ENCODE measurements at regions not wholly inside any gene's neighbourhood (a gene's known extent, or its start where the extent isn't known, plus 50 kb on each side); places are given as distances from the start of the nearest gene placed in this dataset.

DNA sequence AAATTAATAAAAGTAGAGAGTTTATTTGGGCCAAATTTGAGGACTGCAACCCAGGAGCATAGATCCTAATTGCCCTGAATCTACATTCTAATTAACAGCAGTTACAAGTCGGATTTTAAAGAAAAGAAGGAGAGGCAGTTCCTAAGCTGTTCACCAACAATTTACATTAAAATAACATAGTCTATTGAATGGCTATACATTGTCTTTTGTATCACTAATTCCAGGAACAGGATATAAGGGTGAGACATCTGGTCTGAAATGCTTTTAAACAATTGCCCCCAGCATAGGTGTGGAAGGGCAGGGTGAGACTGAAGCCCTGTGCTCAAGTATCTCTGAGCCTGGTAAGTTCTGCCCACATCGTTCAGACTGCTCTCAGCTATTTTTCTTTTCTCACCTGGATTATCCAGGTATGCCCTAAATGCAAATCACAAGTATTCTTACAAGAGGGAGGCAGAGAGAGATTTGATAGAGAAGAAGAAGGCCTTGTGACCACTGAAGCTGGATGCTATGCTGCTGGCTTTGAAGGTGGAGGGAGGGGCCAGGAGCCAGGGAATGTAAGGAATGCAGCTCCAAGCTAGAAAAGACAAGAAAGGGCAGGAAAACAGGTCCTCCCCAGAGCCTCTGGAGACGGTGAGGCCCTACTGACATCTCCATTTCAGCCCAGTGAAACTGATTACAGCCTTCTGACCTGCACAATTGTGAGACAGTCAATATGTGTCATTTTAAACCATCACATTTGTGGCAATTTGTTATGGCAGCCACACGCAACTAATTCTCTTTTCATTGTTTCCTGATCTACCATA is 189.4 kb upstream of the ARL4C start:
- TF ChIP-seq, protein P1, sequence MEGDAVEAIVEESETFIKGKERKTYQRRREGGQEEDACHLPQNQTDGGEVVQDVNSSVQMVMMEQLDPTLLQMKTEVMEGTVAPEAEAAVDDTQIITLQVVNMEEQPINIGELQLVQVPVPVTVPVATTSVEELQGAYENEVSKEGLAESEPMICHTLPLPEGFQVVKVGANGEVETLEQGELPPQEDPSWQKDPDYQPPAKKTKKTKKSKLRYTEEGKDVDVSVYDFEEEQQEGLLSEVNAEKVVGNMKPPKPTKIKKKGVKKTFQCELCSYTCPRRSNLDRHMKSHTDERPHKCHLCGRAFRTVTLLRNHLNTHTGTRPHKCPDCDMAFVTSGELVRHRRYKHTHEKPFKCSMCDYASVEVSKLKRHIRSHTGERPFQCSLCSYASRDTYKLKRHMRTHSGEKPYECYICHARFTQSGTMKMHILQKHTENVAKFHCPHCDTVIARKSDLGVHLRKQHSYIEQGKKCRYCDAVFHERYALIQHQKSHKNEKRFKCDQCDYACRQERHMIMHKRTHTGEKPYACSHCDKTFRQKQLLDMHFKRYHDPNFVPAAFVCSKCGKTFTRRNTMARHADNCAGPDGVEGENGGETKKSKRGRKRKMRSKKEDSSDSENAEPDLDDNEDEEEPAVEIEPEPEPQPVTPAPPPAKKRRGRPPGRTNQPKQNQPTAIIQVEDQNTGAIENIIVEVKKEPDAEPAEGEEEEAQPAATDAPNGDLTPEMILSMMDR (conservative IDR thresholded peaks at IDR 0.05): no peak
- no peaks in the 10 kb centered on the region for H3K36me3 Mint-ChIP-seq (ENCODE audit: low read depth)
- peaks cover 4% of the 10 kb centered on the region for H3K9me3 Mint-ChIP-seq
- peaks cover 32% of the 10 kb centered on the region for H3K4me1 Mint-ChIP-seq
- peak overlapping the region; percentile 11 for H3K4me3 Mint-ChIP-seq
- DNase-seq (ENCODE audit: low read depth, low spot score): no peak
- peaks cover 5% of the 10 kb centered on the region for H3K27me3 Mint-ChIP-seq (ENCODE audit: low read depth)
- peak overlapping the region; percentile 19 for H3K27ac Mint-ChIP-seq (ENCODE audit: unreplicated experiment)

DNA sequence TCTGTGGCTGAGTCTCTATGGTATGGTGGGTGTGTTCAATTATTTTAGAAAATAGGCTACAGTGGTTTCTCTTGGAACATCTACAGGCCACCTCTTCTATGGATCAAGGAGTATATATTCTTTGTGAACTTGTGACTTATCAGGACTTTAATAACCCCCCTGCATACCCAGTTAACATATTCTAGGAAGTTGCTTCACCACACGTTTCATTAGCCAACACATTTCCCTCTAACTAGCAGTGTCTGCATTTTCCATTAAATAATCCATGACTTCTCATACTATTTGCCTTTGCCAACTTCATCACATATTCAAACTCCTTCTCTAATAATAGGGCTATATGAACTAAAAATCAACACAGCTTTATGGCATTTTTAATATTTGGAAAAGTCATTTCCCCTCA is 187.6 kb upstream of the ARL4C start:
- H3K4me1 Mint-ChIP-seq: peaks cover 18% of the 10 kb centered on the region
- H3K27me3 Mint-ChIP-seq (ENCODE audit: low read depth): peaks cover 5% of the 10 kb centered on the region
- peaks cover 4% of the 10 kb centered on the region for H3K9me3 Mint-ChIP-seq
- no peaks in the 10 kb centered on the region for H3K36me3 Mint-ChIP-seq (ENCODE audit: low read depth)
- no peak for DNase-seq (ENCODE audit: low read depth, low spot score)
- TF ChIP-seq, protein P1 (conservative IDR thresholded peaks at IDR 0.05): no peak
- H3K4me3 Mint-ChIP-seq: no peak overlapping the region
- H3K27ac Mint-ChIP-seq (ENCODE audit: unreplicated experiment): peak overlapping the region; percentile 1

DNA sequence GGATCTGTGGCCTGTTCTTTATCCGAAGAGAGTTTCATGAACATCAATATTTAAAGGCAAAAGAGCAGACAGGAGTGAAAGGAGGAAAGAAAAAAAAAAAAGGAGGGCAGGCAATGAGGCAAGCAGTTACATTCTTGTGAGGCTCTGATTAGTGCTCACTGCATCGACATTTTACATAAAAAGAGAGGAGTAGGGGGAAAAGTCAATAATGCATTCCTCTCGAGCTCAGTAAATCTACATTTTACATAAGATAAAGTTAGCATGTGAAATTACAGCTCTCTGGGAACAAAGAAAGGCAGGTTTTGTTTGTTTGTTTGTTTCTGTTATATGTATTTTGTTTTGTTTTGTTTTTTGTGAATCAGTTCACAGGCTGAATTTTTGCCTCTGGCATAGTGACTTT is 187.1 kb upstream of the ARL4C start:
- peak overlapping the region; percentile 1 for H3K27ac Mint-ChIP-seq (ENCODE audit: unreplicated experiment)
- peaks cover 16% of the 10 kb centered on the region for H3K4me1 Mint-ChIP-seq
- TF ChIP-seq, protein P1 (conservative IDR thresholded peaks at IDR 0.05): no peak
- peaks cover 5% of the 10 kb centered on the region for H3K27me3 Mint-ChIP-seq (ENCODE audit: low read depth)
- H3K9me3 Mint-ChIP-seq: peaks cover 4% of the 10 kb centered on the region
- no peaks in the 10 kb centered on the region for H3K36me3 Mint-ChIP-seq (ENCODE audit: low read depth)
- no peak overlapping the region for H3K4me3 Mint-ChIP-seq
- DNase-seq (ENCODE audit: low read depth, low spot score): no peak

DNA sequence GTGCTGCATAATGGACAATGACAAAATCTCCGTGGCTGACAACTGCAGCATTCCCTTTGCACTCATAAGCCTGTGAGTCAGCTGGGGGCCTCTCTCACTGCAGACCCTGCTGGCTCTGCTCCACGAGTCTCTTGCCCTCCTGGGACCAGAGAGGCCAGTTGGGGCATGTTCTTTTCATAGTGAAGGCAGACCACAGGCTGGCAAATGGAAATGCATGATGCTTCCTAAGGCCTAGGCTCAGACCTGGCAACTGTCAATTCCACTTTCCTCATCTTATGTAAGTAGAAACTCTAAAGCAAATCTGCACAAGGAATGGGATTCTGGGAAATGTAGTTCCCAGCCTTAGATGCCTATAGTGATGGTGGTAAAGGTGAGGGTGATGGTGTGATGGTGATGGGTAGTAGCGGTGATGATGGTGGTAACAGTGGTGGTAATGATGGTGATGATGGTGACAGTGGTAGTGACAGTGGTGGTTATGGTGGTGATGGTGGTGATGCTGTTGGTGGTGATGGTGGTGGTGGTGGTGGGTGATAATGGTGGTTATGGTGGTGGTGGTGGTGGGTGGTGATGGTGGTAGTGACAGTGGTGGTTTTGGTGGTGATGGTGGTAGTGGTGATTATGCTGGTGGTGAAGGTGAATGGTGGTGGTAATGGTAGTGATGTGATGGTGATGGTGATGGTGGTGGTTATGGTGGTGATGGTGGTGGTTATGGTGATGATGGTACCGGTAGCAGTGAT is 185.8 kb upstream of the ARL4C start:
- Mint-ChIP-seq H3K27ac (ENCODE audit: unreplicated experiment) (no peak overlapping the region), H3K4me1 (peaks cover 20% of the 10 kb centered on the region), H3K27me3 (ENCODE audit: low read depth) (peaks cover 7% of the 10 kb centered on the region), H3K4me3 (peak overlapping the region; percentile 22), H3K9me3 (peaks cover 4% of the 10 kb centered on the region), H3K36me3 (ENCODE audit: low read depth) (no peaks in the 10 kb centered on the region)
- TF ChIP-seq, protein P1 (conservative IDR thresholded peaks at IDR 0.05): no peak
- no peak for DNase-seq (ENCODE audit: low read depth, low spot score)

DNA sequence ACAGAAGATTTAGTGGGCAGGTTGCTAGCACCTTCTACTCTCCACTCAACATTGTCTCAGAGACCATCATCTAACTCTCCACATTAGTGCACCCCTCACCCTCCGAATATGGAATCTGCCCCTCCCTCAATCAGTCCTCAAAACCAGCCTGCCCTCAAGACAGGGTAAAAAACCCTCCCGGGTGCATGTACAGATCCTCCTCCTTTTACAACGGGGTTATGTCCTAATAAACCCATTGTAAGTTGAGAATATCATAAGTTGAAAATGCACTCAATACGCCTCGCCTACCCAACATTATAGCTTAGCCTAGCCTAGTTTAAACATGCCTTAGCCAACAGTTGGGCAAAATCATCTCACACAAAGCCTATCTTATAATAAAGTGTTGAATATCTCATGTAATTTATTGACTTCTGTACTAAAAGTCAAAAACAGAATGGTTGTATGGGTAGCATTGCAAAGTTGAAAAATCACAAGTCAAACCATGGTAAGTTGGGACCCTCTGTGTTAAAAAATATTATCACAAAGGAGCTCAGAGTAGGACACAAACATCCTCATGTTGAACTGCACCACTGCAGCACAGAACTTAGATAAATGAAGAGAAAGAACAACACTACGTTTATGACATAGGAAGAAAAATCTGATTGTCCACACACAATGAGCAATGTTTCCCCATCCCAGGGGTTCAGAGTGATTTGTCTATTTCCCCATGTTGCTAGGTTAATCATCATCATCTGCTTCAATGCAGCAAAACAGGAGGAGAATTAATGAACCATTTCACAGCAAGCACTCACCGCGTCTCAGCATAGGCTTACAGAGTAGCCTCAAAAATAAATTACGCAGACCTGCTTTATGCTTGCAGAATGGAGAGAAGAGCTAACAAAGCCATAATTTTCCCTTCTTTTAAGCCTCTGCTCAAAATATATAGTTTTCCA is 184.1 kb upstream of the ARL4C start:
- Mint-ChIP-seq H3K36me3 (ENCODE audit: low read depth) (no peaks in the 10 kb centered on the region), H3K27me3 (ENCODE audit: low read depth) (peaks cover 9% of the 10 kb centered on the region), H3K4me3 (no peak overlapping the region), H3K4me1 (peaks cover 25% of the 10 kb centered on the region), H3K9me3 (peaks cover 4% of the 10 kb centered on the region), H3K27ac (ENCODE audit: unreplicated experiment) (no peak overlapping the region)
- DNase-seq (ENCODE audit: low read depth, low spot score): no peak
- TF ChIP-seq, protein P1 (conservative IDR thresholded peaks at IDR 0.05): no peak

Measured in neural crest cell (in vitro differentiated cells).